Gastrocnemius medialis (tissue), 4 donors: ENCODE measurements at regions not wholly inside any gene's neighbourhood (a gene's known extent, or its start where the extent isn't known, plus 50 kb on each side); places are given as distances from the start of the nearest gene placed in this dataset.

Experiments
- POLR2A ChIP-seq, 2 donors: fragments of 450-650 bp; IDR thresholded peaks; one replicate each; pipeline ENCODE4 v1.6.1; 2017; ENCODE audit warnings: antibody characterized with exemption in 2 of 2, mild to moderate bottlenecking in 2 of 2, moderate library complexity in 2 of 2
- TF ChIP-seq, protein P1 (sequence below), 5 experiments: fragments of 450-650 bp in 3 of 5; fragments of 200-600 bp in 2 of 5; sonication (generic) in 2 of 5; IDR thresholded peaks in 4 of 5; conservative IDR thresholded peaks in 1 of 5; 1 replicate in 4 of 5; 2 replicates in 1 of 5; pipeline ENCODE4 v1.5.1; 2016 to 2019; ENCODE audit warnings: antibody characterized with exemption in 5 of 5, mild to moderate bottlenecking in 3 of 5, moderate library complexity in 3 of 5

DNA sequence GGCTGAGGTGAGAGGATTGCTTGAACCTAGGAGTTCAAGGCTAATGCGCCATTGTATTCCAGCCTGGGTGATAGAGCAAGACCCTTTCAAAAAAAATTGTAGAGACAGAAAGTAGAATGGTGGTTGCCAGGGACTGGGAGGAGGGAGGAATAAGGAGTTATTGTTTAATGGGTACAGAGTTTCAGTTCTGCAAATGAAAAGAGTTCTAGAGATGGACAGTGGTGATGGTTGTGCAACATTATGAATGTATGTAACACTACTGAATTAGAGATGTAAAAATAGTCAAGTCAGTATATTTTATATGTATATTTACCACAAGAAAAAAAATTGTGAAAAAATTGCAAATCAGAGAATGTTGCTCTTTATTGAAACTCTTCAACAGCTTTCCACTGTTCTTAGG lies 266.5 kb upstream of the NPY start:
- TF ChIP-seq, protein P1, sequence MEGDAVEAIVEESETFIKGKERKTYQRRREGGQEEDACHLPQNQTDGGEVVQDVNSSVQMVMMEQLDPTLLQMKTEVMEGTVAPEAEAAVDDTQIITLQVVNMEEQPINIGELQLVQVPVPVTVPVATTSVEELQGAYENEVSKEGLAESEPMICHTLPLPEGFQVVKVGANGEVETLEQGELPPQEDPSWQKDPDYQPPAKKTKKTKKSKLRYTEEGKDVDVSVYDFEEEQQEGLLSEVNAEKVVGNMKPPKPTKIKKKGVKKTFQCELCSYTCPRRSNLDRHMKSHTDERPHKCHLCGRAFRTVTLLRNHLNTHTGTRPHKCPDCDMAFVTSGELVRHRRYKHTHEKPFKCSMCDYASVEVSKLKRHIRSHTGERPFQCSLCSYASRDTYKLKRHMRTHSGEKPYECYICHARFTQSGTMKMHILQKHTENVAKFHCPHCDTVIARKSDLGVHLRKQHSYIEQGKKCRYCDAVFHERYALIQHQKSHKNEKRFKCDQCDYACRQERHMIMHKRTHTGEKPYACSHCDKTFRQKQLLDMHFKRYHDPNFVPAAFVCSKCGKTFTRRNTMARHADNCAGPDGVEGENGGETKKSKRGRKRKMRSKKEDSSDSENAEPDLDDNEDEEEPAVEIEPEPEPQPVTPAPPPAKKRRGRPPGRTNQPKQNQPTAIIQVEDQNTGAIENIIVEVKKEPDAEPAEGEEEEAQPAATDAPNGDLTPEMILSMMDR (IDR thresholded peaks at IDR 0.05 in 4 of 5, conservative IDR thresholded peaks at IDR 0.05 in 1 of 5), result no peak
- no peak for TF ChIP-seq POLR2A (IDR thresholded peaks at IDR 0.05)
